ENCODE measurements at regions not wholly inside any gene's neighbourhood (a gene's known extent, or its start where the extent isn't known, plus 50 kb on each side); places are given as distances from the start of the nearest gene placed in this dataset.

DNA sequence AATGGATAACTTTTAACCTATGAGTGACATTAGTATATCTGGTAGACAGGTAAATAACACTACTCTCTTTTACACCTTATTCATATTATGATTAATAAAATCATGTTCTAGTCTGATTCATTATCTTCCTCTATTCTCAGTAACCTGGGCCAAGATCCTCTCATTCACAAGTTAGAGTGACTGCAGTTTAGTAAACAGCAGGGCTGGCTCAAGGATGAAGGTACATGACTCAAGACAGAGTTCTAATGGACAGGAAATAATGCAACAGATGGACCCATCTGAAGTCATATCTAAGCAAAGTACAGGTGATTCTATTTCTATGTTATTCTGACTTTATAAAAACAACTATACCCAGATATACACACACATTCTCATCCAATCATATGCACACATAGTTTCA is 582.5 kb upstream of the CDH18 start:
- in situ Hi-C loops (cut with MboI; ENCODE audit: low pct_ligation_motif_present in 1 of 4, low pct_unique_long_range_greater_than_20kb in 1 of 4, low sequenced_read_pairs in 3 of 4) (no loop called here), intact Hi-C loops (cut with DNase I; ENCODE audit: low total_unique reads) (no loop called here)
- Histone ChIP-seq H3K9me3 (no peaks in the 10 kb centered on the region), H3K4me1 (no peaks in the 10 kb centered on the region), H3K27ac (no peak overlapping the region), H3K27me3 (no peaks in the 10 kb centered on the region), H3K4me3 (no peak overlapping the region), H3K36me3 (no peaks in the 10 kb centered on the region)
- DNase-seq = no peak
- TF ChIP-seq, protein P1, sequence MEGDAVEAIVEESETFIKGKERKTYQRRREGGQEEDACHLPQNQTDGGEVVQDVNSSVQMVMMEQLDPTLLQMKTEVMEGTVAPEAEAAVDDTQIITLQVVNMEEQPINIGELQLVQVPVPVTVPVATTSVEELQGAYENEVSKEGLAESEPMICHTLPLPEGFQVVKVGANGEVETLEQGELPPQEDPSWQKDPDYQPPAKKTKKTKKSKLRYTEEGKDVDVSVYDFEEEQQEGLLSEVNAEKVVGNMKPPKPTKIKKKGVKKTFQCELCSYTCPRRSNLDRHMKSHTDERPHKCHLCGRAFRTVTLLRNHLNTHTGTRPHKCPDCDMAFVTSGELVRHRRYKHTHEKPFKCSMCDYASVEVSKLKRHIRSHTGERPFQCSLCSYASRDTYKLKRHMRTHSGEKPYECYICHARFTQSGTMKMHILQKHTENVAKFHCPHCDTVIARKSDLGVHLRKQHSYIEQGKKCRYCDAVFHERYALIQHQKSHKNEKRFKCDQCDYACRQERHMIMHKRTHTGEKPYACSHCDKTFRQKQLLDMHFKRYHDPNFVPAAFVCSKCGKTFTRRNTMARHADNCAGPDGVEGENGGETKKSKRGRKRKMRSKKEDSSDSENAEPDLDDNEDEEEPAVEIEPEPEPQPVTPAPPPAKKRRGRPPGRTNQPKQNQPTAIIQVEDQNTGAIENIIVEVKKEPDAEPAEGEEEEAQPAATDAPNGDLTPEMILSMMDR (IDR thresholded peaks at IDR 0.05) = no peak
- TF ChIP-seq POLR2AphosphoS5 (IDR thresholded peaks at IDR 0.05) = no peak
- TF ChIP-seq EP300 (IDR thresholded peaks at IDR 0.05; ENCODE audit: low read depth) = no peak
- no peak for TF ChIP-seq POLR2A (IDR thresholded peaks at IDR 0.05)

- Histone ChIP-seq H3K27ac (no peak overlapping the region), H3K4me1 (no peaks in the 10 kb centered on the region), H3K27me3 (no peaks in the 10 kb centered on the region), H3K9me3 (no peaks in the 10 kb centered on the region), H3K36me3 (no peaks in the 10 kb centered on the region), H3K4me3 (no peak overlapping the region)
- TF ChIP-seq, protein P1 (IDR thresholded peaks at IDR 0.05) = no peak
- TF ChIP-seq EP300 (IDR thresholded peaks at IDR 0.05; ENCODE audit: low read depth) (no peak), POLR2AphosphoS5 (IDR thresholded peaks at IDR 0.05) (no peak), POLR2A (IDR thresholded peaks at IDR 0.05) (no peak)
- WGBS, 2 donors (ENCODE audit: low coverage in 1 of 2) = 86 to 90% methylated on average over 4 of the region's 4 CpGs
- intact Hi-C loops (cut with DNase I; ENCODE audit: low total_unique reads) = no loop called here
- no peak for DNase-seq
- in situ Hi-C loops (cut with MboI; ENCODE audit: low pct_ligation_motif_present in 1 of 4, low pct_unique_long_range_greater_than_20kb in 1 of 4, low sequenced_read_pairs in 3 of 4) = no loop called here
These were observed 574.5 kb upstream of the CDH18 start for GRCh38 chr5:20562544-20562943.

- no peak for DNase-seq
- intact Hi-C loops (cut with DNase I; ENCODE audit: low total_unique reads) = no loop called here
- no peaks in the 10 kb centered on the region for H3K9me3 ChIP-seq
- no peak overlapping the region for H3K27ac ChIP-seq
- no peaks in the 10 kb centered on the region for H3K27me3 ChIP-seq
- 63 to 70% methylated on average over 3 of the region's 3 CpGs for WGBS, 2 donors (ENCODE audit: low coverage in 1 of 2)
- H3K4me1 ChIP-seq = no peaks in the 10 kb centered on the region
- in situ Hi-C loops (cut with MboI; ENCODE audit: low pct_ligation_motif_present in 1 of 4, low pct_unique_long_range_greater_than_20kb in 1 of 4, low sequenced_read_pairs in 3 of 4) = no loop called here
- no peak overlapping the region for H3K4me3 ChIP-seq
- no peak for TF ChIP-seq EP300 (IDR thresholded peaks at IDR 0.05; ENCODE audit: low read depth)
- no peak for TF ChIP-seq POLR2A (IDR thresholded peaks at IDR 0.05)
- no peak for TF ChIP-seq POLR2AphosphoS5 (IDR thresholded peaks at IDR 0.05)
- TF ChIP-seq, protein P1 (IDR thresholded peaks at IDR 0.05) = no peak
- no peaks in the 10 kb centered on the region for H3K36me3 ChIP-seq
These were observed 571.8 kb upstream of the CDH18 start for GRCh38 chr5:20559845-20560244.

GRCh38 chr5:20556115-20556763 is 568.2 kb upstream of the CDH18 start:
- TF ChIP-seq POLR2A (IDR thresholded peaks at IDR 0.05) = no peak
- no peak for TF ChIP-seq EP300 (IDR thresholded peaks at IDR 0.05; ENCODE audit: low read depth)
- TF ChIP-seq, protein P1 (IDR thresholded peaks at IDR 0.05) = no peak
- TF ChIP-seq POLR2AphosphoS5 (IDR thresholded peaks at IDR 0.05) = no peak
- intact Hi-C loops (cut with DNase I; ENCODE audit: low total_unique reads) = no loop called here
- no peaks in the 10 kb centered on the region for H3K4me1 ChIP-seq
- H3K4me3 ChIP-seq = no peak overlapping the region
- in situ Hi-C loops (cut with MboI; ENCODE audit: low pct_ligation_motif_present in 1 of 4, low pct_unique_long_range_greater_than_20kb in 1 of 4, low sequenced_read_pairs in 3 of 4) = no loop called here
- DNase-seq = no peak
- peaks cover 0 to 2% of the 10 kb centered on the region in 2 donors for H3K9me3 ChIP-seq
- no peak overlapping the region for H3K27ac ChIP-seq
- no peaks in the 10 kb centered on the region for H3K27me3 ChIP-seq
- 82 to 83% methylated on average over 5 to 6 of the region's 6 CpGs for WGBS, 2 donors (ENCODE audit: low coverage in 1 of 2)
- no peaks in the 10 kb centered on the region for H3K36me3 ChIP-seq

All from transverse colon (tissue), 4 donors.